SK-N-MC (cell line): ENCODE measurements at regions not wholly inside any gene's neighbourhood (a gene's known extent, or its start where the extent isn't known, plus 50 kb on each side); places are given as distances from the start of the nearest gene placed in this dataset.

Source experiments
- EZH2 ChIP-seq: fragments of 200-600 bp; sonication (generic); IDR thresholded peaks from one replicate; pipeline ENCODE4 v1.6.1; 2017; ENCODE audit warnings: antibody characterized with exemption
- POLR2AphosphoS5 ChIP-seq: IDR thresholded peaks from 2 replicates; pipeline ENCODE4 v1.6.1; 2012; ENCODE audit warnings: mild to moderate bottlenecking, low read depth, low read length, borderline replicate concordance

DNA sequence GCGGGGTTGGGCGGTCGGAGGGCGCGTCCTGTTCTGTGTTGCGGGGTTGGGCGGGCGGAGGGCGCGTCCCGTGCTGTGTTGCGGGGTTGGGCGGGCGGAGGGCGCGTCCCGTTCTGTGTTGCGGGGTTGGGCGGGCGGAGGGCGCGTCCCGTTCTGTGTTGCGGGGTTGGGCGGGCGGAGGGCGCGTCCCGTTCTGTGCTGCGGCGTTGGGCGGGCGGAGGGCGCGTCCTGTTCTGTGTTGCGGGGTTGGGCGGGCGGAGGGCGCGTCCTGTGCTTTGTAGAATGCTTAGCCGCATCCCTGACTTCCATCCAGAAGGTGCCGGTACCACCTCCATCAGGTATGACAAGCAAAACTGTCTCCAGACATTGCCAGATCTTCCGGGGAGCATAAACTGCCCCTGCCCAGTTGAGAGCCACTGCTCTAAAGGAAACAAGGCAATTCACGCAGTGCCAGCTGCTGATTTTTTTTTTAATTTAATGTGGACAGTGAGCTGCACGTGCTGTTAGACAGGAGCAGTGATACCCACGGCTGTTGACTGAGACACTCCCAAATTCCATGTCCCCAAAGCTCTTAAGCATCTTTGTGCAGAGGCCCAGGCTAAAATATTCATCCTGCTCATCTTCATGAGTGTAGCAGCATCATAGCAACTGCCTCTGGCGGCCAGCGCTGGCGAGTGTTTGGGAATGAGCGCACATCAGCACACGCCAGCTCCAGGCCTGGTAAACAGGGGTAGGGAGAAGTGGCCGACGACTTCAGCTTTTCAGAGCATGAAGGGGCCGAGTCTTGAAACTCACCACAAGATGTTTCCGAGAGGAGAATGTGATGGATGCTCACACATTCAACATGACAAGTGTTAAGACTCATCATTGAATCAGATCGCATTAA lies 284.4 kb upstream of the CDH4 start:
- TF ChIP-seq POLR2AphosphoS5 = no peak
- TF ChIP-seq EZH2 = no peak
